RPMI8226 (cell line): ENCODE measurements at regions not wholly inside any gene's neighbourhood (a gene's known extent, or its start where the extent isn't known, plus 50 kb on each side); places are given as distances from the start of the nearest gene placed in this dataset.

Source experiments
- DNase-seq: peaks from one replicate; pipeline ENCODE4 v3.0.0-alpha.2; 2015

DNA sequence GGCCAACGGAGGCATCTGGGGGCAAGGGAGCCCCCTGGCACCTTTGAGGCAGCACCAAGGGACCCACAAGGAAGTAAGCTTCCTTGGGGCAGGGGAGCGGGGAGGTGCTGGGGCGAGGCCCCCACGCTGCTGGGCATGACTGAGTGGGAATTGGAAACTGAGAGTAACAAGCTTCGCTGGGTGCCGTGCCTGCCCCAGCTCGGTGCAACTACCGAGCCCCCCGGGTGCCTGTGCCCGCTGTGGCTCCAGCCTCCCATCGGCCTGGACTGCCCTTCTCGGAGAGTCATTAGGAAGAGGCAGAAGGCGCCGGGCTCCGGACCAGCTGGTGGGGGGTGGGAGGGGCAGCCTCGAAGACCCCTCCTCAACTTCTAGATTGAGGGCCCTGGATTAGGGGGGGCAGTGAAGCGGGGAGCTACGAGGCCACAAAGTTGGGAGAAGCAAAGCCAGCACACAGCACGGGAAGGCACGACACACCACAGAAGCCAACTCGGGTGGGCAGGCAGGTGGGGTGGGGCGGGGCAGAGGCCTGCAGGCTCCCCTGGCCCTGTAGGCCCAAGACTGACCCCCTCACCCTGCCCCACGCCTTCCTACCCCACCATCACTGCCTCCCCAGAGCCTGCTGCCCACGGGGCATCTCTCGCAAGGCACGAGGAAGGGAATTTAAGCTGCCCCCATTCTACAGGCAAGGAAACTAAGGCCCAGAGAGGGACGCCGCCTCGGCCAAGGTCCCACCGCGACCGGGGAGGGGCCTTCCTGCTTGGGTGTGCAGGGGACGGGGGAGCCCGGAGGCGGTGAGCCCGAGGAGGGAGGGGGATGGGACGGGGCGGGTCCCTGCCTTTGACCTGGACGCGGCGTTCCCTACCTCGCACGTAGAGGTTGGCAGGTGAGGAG is 83.2 kb downstream of the PTPRS start:
- DNase-seq = no peak

GRCh38 chr19:5255602-5256231 is 84.9 kb downstream of the PTPRS start:
- peak; percentile 41 for DNase-seq

DNA sequence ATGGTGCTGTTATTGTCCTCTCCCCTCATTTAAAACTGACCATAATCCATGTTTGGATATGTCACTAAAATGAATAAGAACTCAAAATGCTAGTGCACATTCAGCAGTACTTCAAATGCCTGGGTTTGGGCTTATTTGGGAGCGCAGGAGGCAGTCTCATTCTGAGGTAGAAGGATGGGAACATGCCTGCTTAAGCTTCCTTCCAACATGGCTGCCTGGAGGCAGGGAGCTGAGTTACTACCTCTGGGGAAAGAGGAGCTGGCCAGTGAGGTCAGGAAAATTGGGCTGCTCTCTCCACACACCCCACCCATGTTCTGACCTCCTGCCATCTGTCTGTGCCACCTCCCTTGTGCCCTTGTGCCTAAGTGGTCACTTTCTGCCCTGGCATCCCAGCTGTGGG is 85.7 kb downstream of the PTPRS start:
- DNase-seq = no peak

GRCh38 chr19:5254543-5254942 is 86.1 kb downstream of the PTPRS start:
- DNase-seq = no peak

- DNase-seq = no peak
Measured at GRCh38 chr19:5253406-5254110, 87.1 kb downstream of the PTPRS start.

DNA sequence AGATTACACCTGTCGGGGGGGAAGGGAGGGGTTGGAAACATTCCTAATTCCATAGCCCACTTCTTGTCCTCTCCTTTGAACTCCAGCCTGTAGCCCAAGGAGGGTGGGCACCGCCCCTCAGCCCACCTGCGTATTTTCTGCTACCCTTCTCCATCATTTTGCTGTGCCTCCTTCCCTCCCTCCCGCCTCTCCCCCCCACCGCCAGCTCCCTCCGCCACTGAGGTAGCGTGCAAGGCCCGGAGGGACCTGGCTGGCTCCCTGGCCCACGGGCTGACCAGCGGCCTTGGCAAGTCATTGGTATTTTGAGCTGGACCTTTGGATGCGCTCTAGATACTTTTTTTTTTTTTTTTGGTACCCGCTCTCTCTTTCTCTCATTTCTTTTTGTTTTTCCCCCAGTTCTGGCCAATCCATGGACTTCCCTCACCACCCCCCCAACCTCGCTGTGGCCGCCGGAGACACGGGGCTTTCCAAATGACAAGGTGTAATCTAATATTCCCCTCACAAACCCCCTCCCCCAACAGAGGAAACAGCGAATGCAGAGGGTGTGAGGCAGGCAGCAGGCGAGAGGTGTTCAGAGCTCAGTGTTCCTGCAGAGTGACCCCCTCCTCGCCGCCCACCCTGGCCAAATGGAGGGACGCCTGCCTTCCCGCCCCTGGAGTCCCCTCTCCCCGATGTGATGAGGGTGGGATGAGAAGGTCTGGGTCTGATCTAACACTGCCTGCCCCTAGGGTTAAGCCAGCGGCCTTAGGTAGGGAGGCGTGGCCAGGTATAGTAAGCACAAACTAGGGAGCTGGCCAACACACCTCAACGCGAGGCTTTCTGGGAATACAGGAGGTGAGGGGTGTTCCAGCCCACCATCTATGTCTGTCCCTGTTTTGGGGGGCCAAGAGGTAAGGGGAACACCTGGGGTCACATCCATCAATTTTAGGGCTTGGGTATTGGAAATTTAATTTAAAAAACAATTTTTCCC is 89.2 kb downstream of the PTPRS start:
- DNase-seq = no peak

GRCh38 chr19:5250127-5250659 is 90.4 kb downstream of the PTPRS start:
- peak; percentile 34 for DNase-seq

GRCh38 chr19:5249526-5249925 is 91.1 kb downstream of the PTPRS start:
- DNase-seq = no peak

GRCh38 chr19:5247957-5248705 is 92.5 kb downstream of the PTPRS start:
- no peak for DNase-seq

DNA sequence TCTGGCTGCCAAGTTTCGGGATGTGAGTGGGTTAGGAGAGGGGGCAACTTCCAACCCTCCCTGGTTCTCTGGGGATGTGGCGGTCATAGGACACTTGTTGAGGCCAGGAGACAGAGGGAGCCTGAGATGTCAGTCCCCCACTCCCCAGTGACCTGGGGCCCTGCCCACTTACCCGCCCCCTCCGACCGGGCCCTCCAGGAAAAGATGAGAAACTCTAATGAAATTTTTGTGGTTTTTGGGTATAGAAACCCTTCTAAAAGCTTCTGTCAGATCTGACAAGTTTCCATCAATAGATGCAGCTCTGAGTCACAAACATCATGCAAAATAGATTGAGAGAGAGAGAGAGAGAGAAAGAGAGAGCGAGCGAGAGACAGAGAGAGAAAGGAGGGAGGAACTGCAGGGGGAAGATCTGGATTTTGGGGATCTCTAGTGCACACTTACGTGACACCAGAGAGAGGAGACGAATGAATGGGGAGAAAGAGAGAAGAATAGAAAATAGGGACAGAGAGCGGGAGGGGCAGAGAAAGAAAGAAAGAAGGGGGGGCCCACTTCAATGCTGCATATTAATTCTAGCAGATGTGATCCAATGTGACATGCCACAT is 94.0 kb downstream of the PTPRS start:
- DNase-seq = peak; percentile 56

DNA sequence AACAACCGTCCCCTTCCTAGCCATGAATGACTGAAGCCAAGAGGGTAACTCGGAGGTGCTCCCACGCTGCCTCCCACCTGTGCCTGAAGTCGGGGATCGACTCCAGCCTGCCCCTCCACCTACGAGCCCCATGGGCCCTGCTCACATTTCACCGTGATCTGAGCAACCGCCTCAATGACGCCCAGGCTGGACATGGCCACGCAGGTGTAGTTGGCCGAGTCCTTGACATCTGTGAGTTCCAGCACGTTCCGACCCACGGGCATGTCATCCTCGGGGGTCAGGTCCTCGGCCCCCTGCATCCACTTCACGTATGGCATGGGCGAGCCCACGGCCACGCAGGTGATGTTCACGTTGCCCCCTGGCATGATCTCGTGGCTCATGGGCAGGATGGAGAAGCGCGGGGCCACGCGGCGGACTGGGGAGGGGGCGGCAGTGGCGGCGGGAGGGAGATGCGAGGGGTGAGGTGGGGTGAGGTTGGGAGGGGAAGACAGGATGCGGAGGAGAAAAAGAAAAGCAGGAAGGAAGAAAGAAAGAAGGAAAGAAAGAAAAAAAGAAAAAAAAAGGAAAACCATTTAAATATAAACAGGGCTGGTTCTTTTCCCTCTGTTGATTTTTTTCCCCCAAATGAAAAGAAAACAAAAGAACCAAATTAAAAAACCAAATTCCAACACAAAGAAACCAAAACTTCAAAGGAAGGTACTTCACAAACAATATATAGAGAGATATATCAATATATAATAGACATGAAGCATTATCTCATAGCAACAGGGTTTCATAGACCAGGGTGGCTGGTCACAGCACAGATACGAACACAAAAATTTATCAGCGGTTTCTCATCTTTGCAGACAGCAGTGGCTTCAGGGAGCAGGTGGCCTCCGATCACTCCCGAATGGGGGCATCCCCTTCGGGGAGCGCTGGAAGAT is 94.7 kb downstream of the PTPRS start:
- peak; percentile 25 for DNase-seq

DNA sequence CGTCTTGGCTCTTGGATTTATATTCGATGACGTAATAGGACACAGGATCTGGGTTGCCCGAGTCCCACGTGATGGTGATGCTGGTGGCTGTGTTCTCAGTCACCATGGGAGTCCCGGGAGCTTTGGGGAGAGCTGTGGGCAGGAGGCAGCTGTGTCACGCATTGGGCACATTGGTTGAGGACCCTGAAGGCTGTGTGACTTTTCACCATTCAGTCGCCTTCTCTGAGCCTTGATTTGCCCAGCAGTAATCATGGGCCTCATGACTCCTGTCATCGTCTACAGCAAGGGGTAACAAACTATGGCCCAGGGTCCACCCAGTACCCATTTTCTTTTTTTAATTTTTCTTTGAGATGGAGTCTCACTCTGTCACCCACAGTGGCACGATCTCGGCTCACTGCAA is 96.3 kb downstream of the PTPRS start:
- DNase-seq = no peak

DNA sequence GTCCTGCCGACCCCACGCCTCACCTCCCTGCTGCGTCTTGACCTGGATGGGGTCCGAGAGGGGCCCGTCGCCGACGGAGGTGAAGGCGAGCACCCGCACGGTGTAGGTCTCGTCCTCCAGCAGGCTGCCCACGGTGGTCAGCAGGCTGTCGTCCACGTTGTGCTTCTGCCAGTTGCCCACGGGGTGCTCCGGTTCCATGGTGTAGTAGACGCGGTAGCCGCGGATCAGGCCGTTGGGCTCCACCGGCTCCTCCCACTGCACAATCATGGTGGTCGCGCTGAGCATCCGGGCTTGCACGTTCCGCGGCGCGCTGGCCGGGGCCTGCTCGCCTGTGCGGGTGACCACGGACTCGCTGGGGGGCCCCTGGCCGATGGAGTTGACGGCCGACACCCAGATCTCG is 96.7 kb downstream of the PTPRS start:
- no peak for DNase-seq

- DNase-seq = peak; percentile 37
Measured at GRCh38 chr19:5241896-5242295, 98.7 kb downstream of the PTPRS start.

GRCh38 chr19:5240011-5240410 is 100.6 kb downstream of the PTPRS start:
- no peak for DNase-seq

DNA sequence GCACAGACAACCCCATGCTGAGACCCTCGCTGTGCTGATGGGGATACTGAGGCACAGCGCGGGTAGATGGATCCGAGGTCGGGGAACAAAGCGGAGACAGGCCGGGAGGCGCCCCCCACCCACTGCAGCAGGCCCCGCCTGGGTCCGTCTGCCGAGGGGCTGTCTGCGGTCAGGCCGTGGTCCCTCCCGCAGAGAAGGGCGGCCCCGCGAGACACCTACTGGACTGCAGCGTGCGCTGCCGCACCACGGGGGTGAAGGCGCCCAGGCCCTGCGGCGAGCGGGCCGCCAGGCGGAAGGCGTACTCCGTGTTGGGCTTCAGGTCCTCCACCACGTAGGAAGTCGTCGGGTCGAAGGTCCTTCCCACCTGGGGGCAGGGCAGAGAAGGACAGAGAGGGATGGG is 101.9 kb downstream of the PTPRS start:
- DNase-seq = no peak

DNA sequence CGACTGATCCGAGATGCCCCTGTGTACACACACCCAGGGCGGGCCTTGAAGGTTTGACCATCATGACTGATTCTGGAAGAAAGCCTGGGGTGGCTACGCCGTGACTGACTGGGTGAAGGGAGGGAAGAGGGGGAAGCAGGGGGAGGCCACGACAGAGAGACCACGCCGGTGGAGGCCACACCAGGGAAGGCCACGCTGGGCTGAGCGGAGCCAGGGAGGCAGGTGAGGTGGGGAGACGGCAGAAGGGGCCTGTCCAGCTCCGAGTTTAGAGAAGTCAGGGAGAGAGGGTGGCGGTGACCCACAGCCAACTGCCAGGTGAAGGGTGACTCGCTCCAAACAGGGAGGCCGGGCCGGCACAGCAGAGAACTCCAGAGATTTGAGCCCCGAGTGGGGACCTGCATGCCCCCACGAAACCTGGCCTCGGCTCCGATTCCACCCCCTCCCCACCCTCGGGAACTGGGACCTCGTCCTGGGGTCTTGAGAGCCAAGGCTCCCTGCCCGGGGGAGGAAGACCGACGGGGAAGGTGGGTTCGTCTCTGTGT is 102.6 kb downstream of the PTPRS start:
- no peak for DNase-seq

DNA sequence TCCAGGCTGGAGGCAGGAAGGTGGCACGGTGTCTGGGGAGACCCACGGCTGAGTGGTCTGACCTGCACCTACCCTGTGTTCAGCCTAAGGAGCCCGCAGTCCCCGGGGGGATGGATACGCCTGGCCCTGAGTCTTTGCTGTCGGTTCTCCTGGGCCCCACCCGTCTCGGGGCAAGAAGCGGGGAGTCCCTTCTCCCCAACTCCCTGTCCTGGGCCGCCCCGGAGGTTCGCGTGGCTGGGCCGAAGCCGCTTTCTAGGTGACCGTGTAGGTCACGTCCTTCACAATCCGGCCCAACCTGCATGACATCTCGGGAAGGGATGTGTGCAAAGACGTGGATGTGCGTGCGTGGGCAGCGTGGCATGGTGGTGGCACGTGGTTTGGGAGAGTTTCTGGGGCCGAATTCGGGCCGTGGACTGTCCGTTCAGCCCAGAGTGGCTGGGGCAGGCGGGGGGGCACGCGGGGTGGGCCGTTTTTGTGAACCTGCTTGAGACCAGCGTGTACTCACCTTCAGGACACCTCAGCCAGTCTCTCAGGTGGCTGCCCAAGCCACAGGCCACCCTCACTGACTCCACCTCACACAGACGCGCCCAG is 103.3 kb downstream of the PTPRS start:
- DNase-seq = no peak
